Ovary (tissue), 7 donors: ENCODE measurements at regions not wholly inside any gene's neighbourhood (a gene's known extent, or its start where the extent isn't known, plus 50 kb on each side); places are given as distances from the start of the nearest gene placed in this dataset.

Experiments
- DNase-seq, 5 donors: peaks; one replicate each; pipeline ENCODE4 v3.0.0-alpha.2; 2019 to 2020
- H3K27ac ChIP-seq, 2 donors: fragments of 200-600 bp; one replicate each; pipeline versions ENCODE4 v1.5.1 to v1.8.0; 2019 to 2022
- H3K27me3 ChIP-seq: fragments of 200-600 bp; one replicate; pipeline ENCODE4 v1.8.0; 2022
- H3K36me3 ChIP-seq: fragments of 200-600 bp; sonication (generic); one replicate; pipeline ENCODE4 v1.5.1; 2019
- H3K4me1 ChIP-seq: one replicate; pipeline ENCODE4 v1.8.1; 2013; ENCODE audit warnings: mild to moderate bottlenecking, moderate library complexity; ENCODE audit not compliant: insufficient read depth
- H3K4me3 ChIP-seq: fragments of 200-600 bp; sonication (generic); one replicate; pipeline ENCODE4 v1.5.1; 2017
- H3K9me3 ChIP-seq, 2 donors: fragments of 200-600 bp in 1 of 2; sonication (generic) in 1 of 2; one replicate each; pipeline versions ENCODE4 v1.5.1 to v1.8.1; 2013 to 2019; ENCODE audit warnings: mild to moderate bottlenecking in 1 of 2, moderate library complexity in 1 of 2
- CTCF ChIP-seq, 3 donors: fragments of 450-650 bp in 2 of 3; fragments of 200-600 bp in 1 of 3; IDR thresholded peaks; one replicate each; pipeline versions ENCODE4 v1.5.1 to v1.8.0; 2016 to 2022; ENCODE audit warnings: antibody characterized with exemption in 3 of 3, mild to moderate bottlenecking in 1 of 3
- EP300 ChIP-seq: sonication (generic); formaldehyde crosslinking; IDR thresholded peaks from one replicate; pipeline ENCODE4 v1.6.1; 2017; ENCODE audit warnings: antibody characterized with exemption
- POLR2A ChIP-seq: fragments of 450-650 bp; IDR thresholded peaks from one replicate; pipeline ENCODE4 v1.6.1; 2017; ENCODE audit warnings: antibody characterized with exemption, mild to moderate bottlenecking, moderate library complexity
- WGBS, 3 donors: extraction: QIAGEN DNeasy Blood & Tissue Kit in 1 of 3; methylation state at CpG; one replicate each; pipeline versions ENCODE4 v1.1.5 to v1.1.7; 2013 to 2017; 5-methylcytosine and 5-hydroxymethylcytosine counted together
- intact Hi-C, 4 donors: fragments of 100-400 bp; cut with DNase I; formaldehyde crosslinking; loops; one replicate each; pipeline versions ENCODE4 v1.11.0 to v1.15.1; 2022 to 2023
- donor health status: DM: no; HTN: no; CAD: no; lungs with moderate emphysema.
- donor health status: DM: no; HTN: no; CAD: no.
- donor health status: Bipolar disorder and iron deficiency.
- donor health status: DM: no; HTN: no; CAD: no.
- donor health status: DM: yes; HTN: yes; CAD: no.

- DNase-seq: no peak
- Histone ChIP-seq H3K27ac (no peak overlapping the region), H3K27me3 (no peaks in the 10 kb centered on the region), H3K4me1 (no peaks in the 10 kb centered on the region), H3K9me3 (no peaks in the 10 kb centered on the region), H3K4me3 (no peak overlapping the region), H3K36me3 (no peaks in the 10 kb centered on the region)
- intact Hi-C loops: loop anchor here in 2 of 4 donors (5.0 kb wide), 1 partner anchor 215 kb away; no protein-coding TSS in a partner anchor
- TF ChIP-seq POLR2A (no peak), EP300 (no peak), CTCF (IDR thresholded peaks at IDR 0.05) (no peak)
Measured at GRCh38 chr6:166101819-166102419, 65.7 kb downstream of the TBXT start.

GRCh38 chr6:166097914-166098522 is 69.6 kb downstream of the TBXT start:
- DNase-seq: peak; percentile 70 to 91 (median 84)
- H3K27me3 ChIP-seq: no peaks in the 10 kb centered on the region
- H3K4me3 ChIP-seq: peak overlapping the region; percentile 25
- intact Hi-C loops: loop anchor here in 3 of 4 donors (5.0 to 10.0 kb wide), 3 partner anchors 91 to 216 kb away; no protein-coding TSS in a partner anchor
- H3K36me3 ChIP-seq: no peaks in the 10 kb centered on the region
- no peaks in the 10 kb centered on the region for H3K4me1 ChIP-seq
- no peaks in the 10 kb centered on the region for H3K9me3 ChIP-seq
- TF ChIP-seq POLR2A: no peak
- TF ChIP-seq CTCF (IDR thresholded peaks at IDR 0.05): peak; percentile 78 to 87 (median 81)
- TF ChIP-seq EP300: no peak
- WGBS, 3 donors: 35 to 38% (median 37%) methylated on average over 19 of the region's 19 CpGs
- no peak overlapping the region for H3K27ac ChIP-seq

GRCh38 chr6:166087852-166088251 is 79.8 kb downstream of the TBXT start:
- Histone ChIP-seq H3K27me3 (no peaks in the 10 kb centered on the region), H3K4me1 (no peaks in the 10 kb centered on the region), H3K4me3 (no peak overlapping the region), H3K36me3 (no peaks in the 10 kb centered on the region), H3K9me3 (no peaks in the 10 kb centered on the region), H3K27ac (no peak overlapping the region)
- DNase-seq: no peak
- intact Hi-C loops: no loop called here
- TF ChIP-seq CTCF (IDR thresholded peaks at IDR 0.05) (no peak), EP300 (no peak), POLR2A (no peak)
- 83 to 91% (median 90%) methylated on average over 5 of the region's 5 CpGs for WGBS, 3 donors

GRCh38 chr6:166087246-166087645 is 80.4 kb downstream of the TBXT start:
- no peak for DNase-seq
- no peaks in the 10 kb centered on the region for H3K4me1 ChIP-seq
- WGBS, 3 donors: 93 to 97% (median 95%) methylated on average over 7 of the region's 7 CpGs
- H3K36me3 ChIP-seq: no peaks in the 10 kb centered on the region
- no peaks in the 10 kb centered on the region for H3K9me3 ChIP-seq
- no peak overlapping the region for H3K4me3 ChIP-seq
- H3K27me3 ChIP-seq: no peaks in the 10 kb centered on the region
- intact Hi-C loops: no loop called here
- no peak overlapping the region for H3K27ac ChIP-seq
- TF ChIP-seq CTCF (IDR thresholded peaks at IDR 0.05) (no peak), EP300 (no peak)
